Activated naive CD4-positive, alpha-beta T cell treated with anti-CD3 and anti-CD28 coated beads, Interleukin-2, amount 10 ng/mL, durations not matched to agents 7 days and 5 days (primary cell): ENCODE measurements at regions not wholly inside any gene's neighbourhood (a gene's known extent, or its start where the extent isn't known, plus 50 kb on each side); places are given as distances from the start of the nearest gene placed in this dataset.

Source experiments
- CTCF ChIA-PET: fragments of 350-600 bp; sonication (Branson Sonifier 250); formaldehyde crosslinking; loops from one replicate; lab custom pipeline; 2021; ENCODE audit warnings: antibody characterized with exemption; lab: Charles Lee
- DNase-seq: peaks from one replicate; pipeline ENCODE4 v3.0.0-alpha.2; 2020
- H3K27ac Mint-ChIP-seq: one replicate; pipeline ENCODE4 v1.8.0; 2021; ENCODE audit warnings: mild to moderate bottlenecking, moderate library complexity, mixed read lengths
- H3K27me3 Mint-ChIP-seq: one replicate; pipeline ENCODE4 v1.8.0; 2021; ENCODE audit warnings: mild to moderate bottlenecking, mixed read lengths
- H3K36me3 Mint-ChIP-seq: one replicate; pipeline ENCODE4 v1.8.0; 2021; ENCODE audit warnings: mixed read lengths
- H3K4me1 Mint-ChIP-seq: one replicate; pipeline ENCODE4 v1.8.0; 2021; ENCODE audit warnings: mixed read lengths
- H3K4me3 Mint-ChIP-seq: one replicate; pipeline ENCODE4 v1.8.0; 2021; ENCODE audit warnings: mild to moderate bottlenecking, moderate library complexity, mixed read lengths
- H3K9me3 Mint-ChIP-seq: one replicate; pipeline ENCODE4 v1.8.0; 2021; ENCODE audit warnings: mixed read lengths

DNA sequence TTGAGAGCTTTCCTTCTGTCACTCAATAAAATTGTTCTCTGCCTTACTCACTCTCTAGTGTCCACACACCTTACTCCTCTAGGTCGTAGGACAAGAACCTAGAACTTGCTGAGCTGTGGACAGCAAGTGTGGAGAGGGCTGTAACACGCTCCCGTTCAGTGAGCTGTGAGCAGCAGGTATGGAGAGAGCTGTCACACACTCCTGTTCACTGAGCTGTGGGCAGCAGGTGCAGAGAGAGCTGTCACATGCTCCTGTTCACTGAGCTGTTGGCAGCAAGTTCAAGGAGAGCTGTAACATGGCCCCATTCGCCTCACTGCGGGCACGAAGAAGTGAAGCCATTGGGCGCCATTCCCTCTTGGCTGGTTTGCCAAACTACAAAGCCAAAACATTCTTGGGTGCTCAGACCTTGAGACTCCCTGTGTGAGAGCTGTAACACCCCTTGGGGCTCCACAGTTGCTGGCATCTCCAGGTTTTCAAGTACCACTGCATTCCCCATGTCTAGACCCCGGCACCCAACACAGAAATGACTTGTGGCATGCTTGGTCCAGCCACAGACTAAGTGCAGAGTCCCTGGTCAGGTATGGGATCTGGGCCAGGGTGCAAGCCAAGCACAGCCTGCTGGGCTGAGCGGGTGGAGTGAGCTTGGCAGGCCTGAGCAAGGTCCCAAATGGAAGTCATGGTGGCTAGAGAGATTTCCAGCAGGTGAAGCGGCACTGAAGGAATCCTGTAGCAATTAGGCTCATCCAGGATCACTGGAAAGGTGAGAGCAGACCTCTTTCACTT, 608.0 kb upstream of the CDH8 start:
- Mint-ChIP-seq H3K4me1 (peaks cover 6% of the 10 kb centered on the region), H3K27me3 (no peaks in the 10 kb centered on the region), H3K27ac (no peak overlapping the region), H3K36me3 (no peaks in the 10 kb centered on the region), H3K4me3 (no peak overlapping the region), H3K9me3 (peaks cover 10% of the 10 kb centered on the region)
- CTCF ChIA-PET = no interaction called here
- no peak for DNase-seq

DNA sequence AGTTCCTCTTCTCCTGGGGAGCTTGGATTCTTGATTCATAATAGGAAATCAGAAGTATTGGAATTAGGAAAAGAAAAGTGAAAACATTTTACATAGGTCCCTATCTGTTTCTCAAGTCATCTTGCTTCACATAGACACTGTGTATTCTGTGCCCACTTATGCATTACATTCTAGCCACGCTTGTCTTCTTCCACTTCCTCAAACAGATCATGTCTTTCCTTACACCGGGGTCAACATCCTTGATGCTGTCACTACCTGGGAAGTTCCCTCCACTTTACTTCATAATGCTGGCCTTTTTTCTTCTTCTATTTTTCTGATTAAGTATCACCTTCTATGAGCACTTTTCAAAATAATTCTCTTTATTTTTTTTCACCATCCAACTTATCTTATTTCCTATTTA, 606.4 kb upstream of the CDH8 start:
- CTCF ChIA-PET = no interaction called here
- peaks cover 12% of the 10 kb centered on the region for H3K4me1 Mint-ChIP-seq
- H3K27me3 Mint-ChIP-seq = no peaks in the 10 kb centered on the region

DNA sequence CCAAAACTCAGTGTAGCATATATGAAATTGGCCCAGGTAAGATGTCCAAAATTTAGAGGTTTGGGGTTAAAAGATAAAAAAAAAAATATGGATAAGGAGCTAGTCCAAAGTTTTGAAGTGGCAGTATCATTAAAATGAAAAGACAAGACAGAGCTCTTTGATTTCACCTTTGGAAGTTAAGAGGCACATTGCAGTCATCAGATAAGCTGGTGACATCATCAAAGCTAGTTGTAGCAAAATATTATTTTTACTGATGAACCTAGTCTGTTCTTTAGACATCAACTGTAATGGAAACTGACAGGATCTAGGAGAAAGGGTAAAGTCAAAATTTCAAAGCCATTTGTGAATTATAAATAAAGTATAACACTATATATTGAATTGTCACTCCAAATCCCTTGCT, 603.7 kb upstream of the CDH8 start:
- H3K27ac Mint-ChIP-seq = peak overlapping the region; percentile 64

More for the DNA sequence above, 606.4 kb upstream of the CDH8 start:
- DNase-seq = no peak
- H3K27ac Mint-ChIP-seq = no peak overlapping the region
- H3K36me3 Mint-ChIP-seq = no peaks in the 10 kb centered on the region
- peaks cover 10% of the 10 kb centered on the region for H3K9me3 Mint-ChIP-seq
- H3K4me3 Mint-ChIP-seq = no peak overlapping the region

DNA sequence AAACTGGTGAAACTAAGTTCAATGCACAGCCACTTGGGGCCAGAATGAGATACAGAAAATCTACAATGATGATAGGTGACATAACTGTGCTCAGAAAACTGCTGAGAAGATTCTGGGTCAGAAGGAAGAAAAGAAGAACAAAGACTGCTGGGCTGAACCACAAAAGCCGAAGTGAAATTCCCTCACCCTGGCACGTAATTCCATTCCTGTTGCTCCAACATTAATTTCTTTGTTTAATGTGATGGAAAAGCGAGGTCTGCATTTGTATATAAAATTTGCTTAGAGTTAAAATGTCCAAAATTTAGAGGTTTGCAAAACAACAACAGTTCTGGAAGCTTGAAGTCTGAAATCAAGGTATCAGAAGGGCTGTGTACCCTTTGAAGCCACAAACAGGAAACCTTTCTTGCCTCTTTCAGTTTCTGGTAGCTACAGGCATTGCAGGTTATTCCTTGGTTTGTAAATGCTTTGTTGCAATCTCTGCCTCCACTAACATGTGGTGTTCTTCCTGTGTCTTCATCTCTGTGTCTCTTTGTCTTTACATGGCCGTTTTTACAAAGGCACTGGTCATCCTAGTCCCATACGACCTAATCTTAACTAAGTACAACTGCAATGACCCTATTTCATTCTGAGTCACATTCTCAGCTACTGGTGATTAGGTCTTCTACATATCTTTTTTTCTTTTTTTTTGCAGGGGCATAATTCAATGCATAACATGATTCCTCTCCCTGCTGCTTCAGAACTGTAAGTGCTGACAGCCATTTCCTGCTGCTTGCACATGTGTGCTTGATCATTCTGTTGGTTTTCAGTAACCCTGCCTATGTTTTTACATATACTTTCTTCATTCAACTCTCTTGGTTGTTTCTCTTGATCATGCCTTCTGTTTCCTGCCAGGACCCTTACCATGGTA, 603.0 kb upstream of the CDH8 start:
- Mint-ChIP-seq H3K36me3 (no peaks in the 10 kb centered on the region), H3K27ac (peak overlapping the region; percentile 81), H3K27me3 (no peaks in the 10 kb centered on the region), H3K4me1 (peaks cover 12% of the 10 kb centered on the region), H3K9me3 (peaks cover 11% of the 10 kb centered on the region), H3K4me3 (no peak overlapping the region)
- CTCF ChIA-PET = no interaction called here
- DNase-seq = no peak

More for the DNA sequence above, 603.7 kb upstream of the CDH8 start:
- no peak overlapping the region for H3K4me3 Mint-ChIP-seq
- no peaks in the 10 kb centered on the region for H3K36me3 Mint-ChIP-seq
- no peaks in the 10 kb centered on the region for H3K27me3 Mint-ChIP-seq
- CTCF ChIA-PET = no interaction called here
- H3K4me1 Mint-ChIP-seq = peaks cover 12% of the 10 kb centered on the region
- no peak for DNase-seq
- H3K9me3 Mint-ChIP-seq = peaks cover 10% of the 10 kb centered on the region

DNA sequence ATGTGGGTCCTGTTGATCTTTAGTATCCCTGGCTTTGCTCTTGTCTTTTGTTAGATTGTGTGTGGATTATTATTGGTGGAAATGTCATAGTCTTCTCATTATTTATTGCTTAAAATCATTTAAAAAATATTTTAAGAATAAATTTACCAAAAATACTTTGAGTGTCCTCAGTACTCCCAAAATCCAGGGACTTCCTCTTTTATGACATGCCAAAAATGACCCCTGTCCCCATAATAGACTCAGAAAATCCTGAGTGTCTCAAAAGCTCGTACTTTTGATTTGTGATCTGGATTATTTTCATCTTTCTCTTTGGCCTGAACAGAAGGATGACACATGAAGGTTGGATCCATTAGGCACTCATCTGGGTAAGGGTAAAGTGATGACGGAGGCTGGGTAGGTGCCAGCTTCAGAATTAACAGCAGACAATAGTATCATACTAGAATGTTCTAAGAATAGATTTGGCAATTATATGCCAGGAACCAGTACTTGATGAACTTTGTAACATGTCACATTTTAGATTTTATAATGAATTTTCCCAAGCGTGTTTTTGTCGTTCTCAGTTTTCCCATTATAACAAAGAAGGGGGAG, 602.2 kb upstream of the CDH8 start:
- Mint-ChIP-seq H3K9me3 (peaks cover 15% of the 10 kb centered on the region), H3K36me3 (no peaks in the 10 kb centered on the region), H3K27me3 (no peaks in the 10 kb centered on the region), H3K4me1 (peaks cover 12% of the 10 kb centered on the region), H3K4me3 (no peak overlapping the region), H3K27ac (no peak overlapping the region)
- CTCF ChIA-PET = no interaction called here
- no peak for DNase-seq

DNA sequence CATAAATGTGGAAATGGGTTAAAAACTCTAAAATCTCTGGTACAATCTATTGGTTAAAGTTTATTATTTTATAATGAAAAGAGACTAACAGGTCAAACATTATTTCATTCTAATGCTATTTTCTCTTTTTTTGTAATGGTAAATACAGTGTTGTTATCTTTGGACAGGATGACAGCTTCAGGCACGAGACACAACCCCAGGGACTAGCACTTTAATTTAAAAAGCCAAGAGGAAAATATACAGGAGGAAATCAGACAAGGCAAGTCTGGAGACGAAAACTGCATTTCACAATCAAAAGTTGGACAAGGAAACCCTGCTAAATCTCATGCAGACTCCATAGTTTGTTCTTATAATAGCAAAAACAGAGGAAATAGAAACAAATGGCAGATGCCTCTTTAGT, 589.1 kb upstream of the CDH8 start:
- CTCF ChIA-PET = no interaction called here

DNA sequence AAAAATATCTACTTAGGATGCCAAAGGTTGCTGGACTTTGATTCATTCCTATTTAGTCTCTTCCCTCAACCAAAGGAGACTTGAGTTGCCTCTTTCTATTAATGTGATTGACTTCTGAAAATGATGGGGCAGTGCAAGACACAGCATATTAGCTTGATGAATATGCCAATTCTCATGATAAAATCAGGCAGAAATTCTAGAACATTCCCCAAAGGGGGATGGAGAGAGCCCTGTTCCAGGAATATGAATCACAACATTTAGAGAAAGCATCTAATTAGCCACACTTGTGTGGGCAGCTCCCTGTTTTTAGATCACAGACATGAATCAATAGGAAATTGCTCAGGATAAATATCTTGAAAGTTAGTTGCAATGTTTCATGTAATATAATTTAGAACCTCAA, 584.0 kb upstream of the CDH8 start:
- no peaks in the 10 kb centered on the region for H3K4me1 Mint-ChIP-seq
- peaks cover 6% of the 10 kb centered on the region for H3K9me3 Mint-ChIP-seq
- H3K27me3 Mint-ChIP-seq = no peaks in the 10 kb centered on the region
- no peak overlapping the region for H3K27ac Mint-ChIP-seq
- no peaks in the 10 kb centered on the region for H3K36me3 Mint-ChIP-seq
- no peak for DNase-seq
- CTCF ChIA-PET = no interaction called here
- no peak overlapping the region for H3K4me3 Mint-ChIP-seq

More for the DNA sequence above, 589.1 kb upstream of the CDH8 start:
- H3K4me1 Mint-ChIP-seq = no peaks in the 10 kb centered on the region
- no peaks in the 10 kb centered on the region for H3K27me3 Mint-ChIP-seq
- no peak overlapping the region for H3K4me3 Mint-ChIP-seq
- no peak for DNase-seq
- peaks cover 2% of the 10 kb centered on the region for H3K9me3 Mint-ChIP-seq
- no peak overlapping the region for H3K27ac Mint-ChIP-seq
- H3K36me3 Mint-ChIP-seq = no peaks in the 10 kb centered on the region

DNA sequence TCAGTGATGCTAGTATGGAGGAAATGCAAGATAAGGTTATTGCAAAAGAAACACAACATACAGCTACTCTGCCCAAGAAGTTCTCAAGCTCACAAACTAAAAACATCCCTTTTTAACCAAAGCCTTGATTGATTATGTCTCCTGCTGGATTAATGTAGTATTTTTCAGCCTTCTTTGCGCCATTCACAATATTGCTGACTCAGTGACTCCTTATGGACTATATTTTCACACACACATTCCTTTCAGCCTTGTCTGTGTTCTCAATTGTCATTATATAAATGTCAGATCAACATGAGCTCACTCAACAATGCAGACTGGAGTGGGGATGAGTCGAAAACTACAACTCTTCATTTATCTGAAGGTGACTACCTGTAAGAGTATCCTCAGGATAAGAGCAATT, 579.3 kb upstream of the CDH8 start:
- CTCF ChIA-PET = no interaction called here
- H3K27ac Mint-ChIP-seq = no peak overlapping the region

DNA sequence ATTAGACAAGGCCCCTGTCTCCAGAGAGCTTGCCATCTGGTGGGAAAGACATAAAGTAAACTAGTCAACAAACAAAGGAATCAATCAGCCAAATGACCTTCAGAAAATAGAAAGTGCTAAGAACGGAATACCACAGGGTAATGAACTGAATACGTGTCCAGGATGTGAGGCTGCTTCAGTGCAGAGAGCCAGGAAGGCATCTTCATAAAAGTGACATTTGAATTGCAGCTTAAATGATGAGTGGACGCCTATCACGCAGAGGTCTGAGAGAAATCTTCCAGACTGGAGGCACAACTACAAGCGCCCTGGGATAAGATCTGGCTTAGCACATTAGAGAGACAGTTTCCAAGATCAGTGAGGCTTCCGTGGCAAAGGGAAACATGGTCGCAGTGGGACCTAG, 574.1 kb upstream of the CDH8 start:
- DNase-seq = no peak
- CTCF ChIA-PET = no interaction called here
- H3K27ac Mint-ChIP-seq = no peak overlapping the region
- peaks cover 16% of the 10 kb centered on the region for H3K9me3 Mint-ChIP-seq
- no peaks in the 10 kb centered on the region for H3K4me1 Mint-ChIP-seq
- H3K36me3 Mint-ChIP-seq = no peaks in the 10 kb centered on the region
- H3K4me3 Mint-ChIP-seq = no peak overlapping the region
- no peaks in the 10 kb centered on the region for H3K27me3 Mint-ChIP-seq

More for the DNA sequence above, 579.3 kb upstream of the CDH8 start:
- DNase-seq = no peak
- Mint-ChIP-seq H3K4me3 (no peak overlapping the region), H3K27me3 (no peaks in the 10 kb centered on the region), H3K9me3 (peaks cover 12% of the 10 kb centered on the region), H3K4me1 (no peaks in the 10 kb centered on the region), H3K36me3 (no peaks in the 10 kb centered on the region)

DNA sequence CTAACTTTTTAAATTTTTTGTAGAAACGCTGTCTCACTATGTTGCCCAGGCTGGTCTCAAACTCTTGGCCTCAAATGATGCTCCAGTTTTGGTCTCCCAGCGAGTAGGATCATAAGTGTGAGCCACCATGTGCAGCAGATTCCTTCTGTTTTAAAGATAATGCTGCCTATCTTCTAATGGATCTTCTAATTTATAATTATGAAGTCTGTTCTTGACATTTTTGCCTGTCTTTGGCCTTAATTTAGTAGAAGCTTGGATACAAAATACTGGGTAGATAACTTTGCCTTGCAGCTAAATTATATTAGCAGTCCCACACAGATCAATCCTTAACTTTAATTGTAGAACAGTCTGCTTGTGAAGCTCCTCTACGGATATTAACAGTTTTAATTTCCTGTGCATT, 566.6 kb upstream of the CDH8 start:
- Mint-ChIP-seq H3K27ac (no peak overlapping the region), H3K4me3 (no peak overlapping the region), H3K9me3 (peaks cover 19% of the 10 kb centered on the region), H3K36me3 (no peaks in the 10 kb centered on the region), H3K27me3 (no peaks in the 10 kb centered on the region), H3K4me1 (no peaks in the 10 kb centered on the region)
- DNase-seq = no peak
- CTCF ChIA-PET = no interaction called here

DNA sequence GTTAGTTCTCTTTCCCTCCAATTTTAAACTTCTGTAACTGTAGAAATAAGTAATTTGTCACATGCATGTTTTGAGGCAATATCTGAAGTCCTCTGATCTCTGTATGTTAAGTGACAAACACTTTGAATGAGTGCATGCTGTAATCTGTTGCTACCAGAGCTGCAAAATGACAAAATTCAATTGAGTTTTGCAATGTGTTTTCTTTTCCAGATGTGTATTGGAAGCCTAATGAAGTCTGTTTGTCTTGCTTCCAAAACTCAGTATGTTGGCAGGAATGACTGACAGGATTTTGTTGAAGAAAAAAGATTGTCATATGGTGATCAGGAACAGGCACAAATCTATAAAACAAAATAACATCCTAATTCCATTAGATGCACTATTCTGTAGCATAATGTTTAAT, 561.6 kb upstream of the CDH8 start:
- H3K9me3 Mint-ChIP-seq = peaks cover 13% of the 10 kb centered on the region

DNA sequence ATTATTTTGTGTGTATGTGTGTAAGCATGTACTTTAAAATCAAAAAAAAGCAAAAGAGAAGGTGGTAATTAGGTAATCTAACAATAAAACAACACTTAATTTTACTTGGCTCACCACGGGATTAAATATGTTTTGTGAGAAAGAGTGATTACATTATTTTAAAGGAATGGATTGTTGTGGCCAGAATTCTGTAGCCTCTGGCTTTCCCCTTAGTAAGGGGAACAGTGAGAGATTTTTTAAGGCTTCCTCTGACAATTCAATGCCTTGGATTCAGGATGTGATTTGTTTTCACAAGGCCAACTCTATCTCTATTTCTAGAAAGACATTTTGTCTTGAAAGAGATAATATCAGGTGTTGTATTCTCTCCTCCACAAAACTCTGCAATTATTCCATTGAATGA, 560.3 kb upstream of the CDH8 start:
- peaks cover 11% of the 10 kb centered on the region for H3K9me3 Mint-ChIP-seq
- H3K4me1 Mint-ChIP-seq = no peaks in the 10 kb centered on the region
- H3K27ac Mint-ChIP-seq = no peak overlapping the region
- DNase-seq = no peak
- no peaks in the 10 kb centered on the region for H3K27me3 Mint-ChIP-seq
- no peak overlapping the region for H3K4me3 Mint-ChIP-seq
- CTCF ChIA-PET = interaction anchor here (0.6 kb wide), 1 partner anchor 157 kb away, joined by 3 read pairs; no protein-coding TSS in a partner anchor
- H3K36me3 Mint-ChIP-seq = no peaks in the 10 kb centered on the region

More for the DNA sequence above, 561.6 kb upstream of the CDH8 start:
- DNase-seq = no peak
- H3K27ac Mint-ChIP-seq = no peak overlapping the region
- CTCF ChIA-PET = no interaction called here
- H3K4me3 Mint-ChIP-seq = no peak overlapping the region
- no peaks in the 10 kb centered on the region for H3K4me1 Mint-ChIP-seq
- no peaks in the 10 kb centered on the region for H3K36me3 Mint-ChIP-seq
- H3K27me3 Mint-ChIP-seq = no peaks in the 10 kb centered on the region

DNA sequence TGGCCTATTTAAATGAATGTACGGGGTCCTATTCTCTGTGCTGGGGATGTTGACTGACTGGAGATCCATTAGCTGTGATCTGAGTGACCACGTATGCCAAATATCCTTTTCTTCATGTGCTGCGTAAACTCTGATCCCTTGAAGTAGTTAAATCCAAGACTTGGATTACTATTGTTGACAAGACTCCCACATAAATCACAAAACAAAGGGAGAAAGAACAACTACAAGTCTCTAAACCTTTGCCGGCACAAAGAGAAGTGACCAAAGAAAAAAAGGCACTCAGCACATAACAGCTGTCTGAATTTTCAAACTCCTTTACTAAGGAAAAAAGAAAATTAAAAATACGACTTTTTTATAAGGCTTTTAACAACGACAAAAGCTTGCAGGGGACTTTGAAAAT, 559.9 kb upstream of the CDH8 start:
- CTCF ChIA-PET = interaction anchor here (0.6 kb wide), 1 partner anchor 157 kb away, joined by 3 read pairs; no protein-coding TSS in a partner anchor
- H3K4me1 Mint-ChIP-seq = no peaks in the 10 kb centered on the region
- no peak overlapping the region for H3K27ac Mint-ChIP-seq
- H3K36me3 Mint-ChIP-seq = no peaks in the 10 kb centered on the region
- H3K4me3 Mint-ChIP-seq = no peak overlapping the region
- H3K27me3 Mint-ChIP-seq = no peaks in the 10 kb centered on the region
- no peak for DNase-seq
- H3K9me3 Mint-ChIP-seq = peaks cover 11% of the 10 kb centered on the region

DNA sequence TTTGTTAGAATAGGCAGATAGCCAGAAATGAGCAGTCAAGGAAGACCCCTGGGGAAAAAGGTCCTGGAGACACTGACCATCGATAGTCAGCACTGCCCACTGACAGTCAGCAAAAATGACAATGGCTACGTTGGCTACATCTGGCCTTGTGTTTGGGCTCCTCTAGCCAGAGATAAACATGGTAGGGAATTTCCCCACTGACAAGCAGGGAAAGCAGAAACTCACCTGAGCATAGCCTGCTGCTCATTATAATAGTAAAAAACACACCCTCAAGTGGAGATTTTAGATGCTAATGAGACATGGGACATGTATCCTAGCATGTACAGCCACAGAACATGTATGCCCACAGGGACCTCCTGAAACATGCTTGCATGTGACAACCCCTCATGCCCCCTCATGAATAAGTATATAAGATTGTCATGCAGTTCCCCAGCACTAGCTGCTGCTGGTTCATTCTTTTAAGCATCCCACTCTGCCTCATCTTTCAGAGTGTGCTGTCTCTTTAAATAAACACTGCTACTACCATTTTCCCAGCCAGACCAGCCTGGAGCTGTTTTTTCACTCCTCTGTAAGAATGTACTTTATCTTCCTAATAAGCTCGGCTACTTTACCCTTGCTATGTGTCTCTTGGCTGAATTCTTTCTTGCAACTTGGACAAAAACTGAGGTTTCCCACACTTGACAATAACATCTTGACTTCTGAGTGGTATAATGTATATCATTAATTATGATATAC, 550.1 kb upstream of the CDH8 start:
- DNase-seq = no peak
- H3K27me3 Mint-ChIP-seq = no peaks in the 10 kb centered on the region
- H3K4me3 Mint-ChIP-seq = no peak overlapping the region
- no peak overlapping the region for H3K27ac Mint-ChIP-seq
- H3K9me3 Mint-ChIP-seq = peaks cover 14% of the 10 kb centered on the region
- CTCF ChIA-PET = no interaction called here
- H3K4me1 Mint-ChIP-seq = no peaks in the 10 kb centered on the region
- H3K36me3 Mint-ChIP-seq = no peaks in the 10 kb centered on the region
